T-cell (primary cell): ENCODE measurements at regions not wholly inside any gene's neighbourhood (a gene's known extent, or its start where the extent isn't known, plus 50 kb on each side); places are given as distances from the start of the nearest gene placed in this dataset.
A peak's percentile ranks its signal among the peaks of the same experiment; 100 is the strongest.

Experiments used
- ATAC-seq, 4 experiments: fragments of 200-7000 bp in 3 of 4; fragments of 150-1000 bp in 1 of 4; cut with Tn5 transposase; replicated peaks in 1 of 4; 1 replicate in 3 of 4; 2 replicates in 1 of 4; pipeline ENCODE4 v1.10.0; 2021; ENCODE audit warnings: moderate library complexity in 3 of 4, mild to moderate bottlenecking in 2 of 4, moderate number of reproducible peaks in 1 of 4
- CTCF ChIA-PET, 2 donors: fragments of 300-600 bp; sonication (Branson Sonifier 250); formaldehyde crosslinking; loops; one replicate each; lab custom pipeline; 2022; ENCODE audit warnings: antibody characterized with exemption in 2 of 2; lab: Charles Lee
- POLR2A ChIA-PET, 2 donors: fragments of 300-600 bp; sonication (Branson Sonifier 250); formaldehyde crosslinking; loops; one replicate each; lab custom pipeline; 2022; ENCODE audit warnings: antibody characterized with exemption in 2 of 2; lab: Charles Lee
- DNase-seq, 35 experiments: peaks; one replicate each; pipeline versions ENCODE4 v3.0.0 to v3.0.0-alpha.2; 2013 to 2023
- H3K27ac ChIP-seq: one replicate; pipeline ENCODE4 v1.5.1; 2013; ENCODE audit warnings: low read length
- H3K27me3 ChIP-seq, 2 experiments: replicated peaks in 1 of 2; 1 replicate in 1 of 2; 2 replicates in 1 of 2; pipeline versions ENCODE4 v1.6.1 to v1.7.0; 2013; ENCODE audit warnings: low read length in 1 of 2, mixed read lengths in 1 of 2; ENCODE audit not compliant: control insufficient read depth in 2 of 2, insufficient read depth in 2 of 2; ENCODE audit errors: extremely low read depth in 1 of 2
- H3K36me3 ChIP-seq, 2 donors: 1 replicate in 1 of 2; 2 replicates in 1 of 2; pipeline versions ENCODE4 v1.6.1 to v1.7.0; 2013; ENCODE audit warnings: low read length in 1 of 2; ENCODE audit not compliant: control insufficient read depth in 2 of 2, insufficient read depth in 1 of 2; ENCODE audit errors: extremely low read depth in 1 of 2
- H3K4me1 ChIP-seq, 2 experiments: 1 replicate in 1 of 2; 2 replicates in 1 of 2; pipeline versions ENCODE4 v1.6.1 to v1.7.0; 2013; ENCODE audit warnings: low read length in 2 of 2, mixed read lengths in 1 of 2; ENCODE audit not compliant: insufficient read depth in 2 of 2, control insufficient read depth in 1 of 2; ENCODE audit errors: extremely low read depth in 1 of 2
- H3K4me3 ChIP-seq, 2 donors: 1 replicate in 1 of 2; 2 replicates in 1 of 2; pipeline versions ENCODE4 v1.5.1 to v1.7.0; 2013; ENCODE audit warnings: mild to moderate bottlenecking in 2 of 2, low read length in 1 of 2, moderate library complexity in 1 of 2; ENCODE audit not compliant: control insufficient read depth in 1 of 2; ENCODE audit errors: extremely low read depth in 1 of 2
- H3K9me3 ChIP-seq: 2 replicates; pipeline ENCODE4 v1.7.0; 2013
- H3K27ac Mint-ChIP-seq, 2 donors: one replicate each; pipeline ENCODE4 v1.8.0; 2020 to 2021; ENCODE audit warnings: mild to moderate bottlenecking in 2 of 2, mixed read lengths in 2 of 2
- H3K27me3 Mint-ChIP-seq, 2 donors: one replicate each; pipeline ENCODE4 v1.8.0; 2021 to 2022; ENCODE audit warnings: mixed read lengths in 2 of 2
- H3K36me3 Mint-ChIP-seq: one replicate; pipeline ENCODE4 v1.8.0; 2021; ENCODE audit warnings: mixed read lengths
- H3K4me1 Mint-ChIP-seq, 3 donors: one replicate each; pipeline ENCODE4 v1.8.0; 2020 to 2022; ENCODE audit warnings: mixed read lengths in 3 of 3, mild to moderate bottlenecking in 1 of 3
- H3K4me3 Mint-ChIP-seq, 3 donors: one replicate each; pipeline ENCODE4 v1.8.0; 2020 to 2022; ENCODE audit warnings: mild to moderate bottlenecking in 3 of 3, mixed read lengths in 3 of 3, moderate library complexity in 3 of 3
- H3K9me3 Mint-ChIP-seq, 3 donors: one replicate each; pipeline ENCODE4 v1.8.0; 2020 to 2022; ENCODE audit warnings: mixed read lengths in 3 of 3
- WGBS: methylation state at CpG from one replicate; pipeline ENCODE4 v1.1.5; 2013; ENCODE audit warnings: missing lambda C conversion rate; ENCODE audit not compliant: insufficient coverage; 5-methylcytosine and 5-hydroxymethylcytosine counted together

DNA sequence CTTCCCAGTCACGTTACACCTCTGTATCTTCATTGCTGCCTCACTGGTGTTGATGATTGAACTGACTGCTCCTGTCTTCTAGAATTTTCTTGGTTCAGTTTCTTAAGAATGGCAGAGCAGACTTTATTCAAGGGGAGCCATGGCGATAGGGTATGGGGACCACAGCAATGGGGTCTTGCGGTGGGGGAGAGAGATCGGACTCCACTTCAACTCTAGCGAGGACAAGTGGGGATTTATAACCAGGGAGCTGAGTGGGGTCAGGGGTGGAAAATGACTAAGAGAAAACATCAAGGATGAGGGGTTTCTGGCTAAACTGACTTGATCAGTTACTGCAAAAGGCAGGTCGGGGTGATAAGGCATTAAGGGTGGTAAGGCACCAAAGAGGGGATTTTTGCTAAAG is 156.4 kb downstream of the CD83 start:
- no peaks in the 10 kb centered on the region for H3K36me3 ChIP-seq
- H3K9me3 Mint-ChIP-seq = peaks cover 0 to 5% (median 0%) of the 10 kb centered on the region in 3 donors
- H3K4me1 ChIP-seq = peaks cover 60 to 62% of the 10 kb centered on the region in 2 experiments
- H3K4me3 ChIP-seq = no peak overlapping the region
- no peaks in the 10 kb centered on the region for H3K36me3 Mint-ChIP-seq
- CTCF ChIA-PET = no interaction called here
- POLR2A ChIA-PET = no interaction called here
- H3K27me3 Mint-ChIP-seq = no peaks in the 10 kb centered on the region
- no peak for ATAC-seq
- no peaks in the 10 kb centered on the region for H3K9me3 ChIP-seq
- no peak overlapping the region for H3K27ac Mint-ChIP-seq
- peaks cover 70 to 72% (median 71%) of the 10 kb centered on the region in 3 donors for H3K4me1 Mint-ChIP-seq
- H3K27me3 ChIP-seq = no peaks in the 10 kb centered on the region
- H3K4me3 Mint-ChIP-seq = peak overlapping the region in 1 of 3 donors; percentile 73
- no peak for DNase-seq
- WGBS = 92% methylated on average over 6 of the region's 6 CpGs
- no peak overlapping the region for H3K27ac ChIP-seq

DNA sequence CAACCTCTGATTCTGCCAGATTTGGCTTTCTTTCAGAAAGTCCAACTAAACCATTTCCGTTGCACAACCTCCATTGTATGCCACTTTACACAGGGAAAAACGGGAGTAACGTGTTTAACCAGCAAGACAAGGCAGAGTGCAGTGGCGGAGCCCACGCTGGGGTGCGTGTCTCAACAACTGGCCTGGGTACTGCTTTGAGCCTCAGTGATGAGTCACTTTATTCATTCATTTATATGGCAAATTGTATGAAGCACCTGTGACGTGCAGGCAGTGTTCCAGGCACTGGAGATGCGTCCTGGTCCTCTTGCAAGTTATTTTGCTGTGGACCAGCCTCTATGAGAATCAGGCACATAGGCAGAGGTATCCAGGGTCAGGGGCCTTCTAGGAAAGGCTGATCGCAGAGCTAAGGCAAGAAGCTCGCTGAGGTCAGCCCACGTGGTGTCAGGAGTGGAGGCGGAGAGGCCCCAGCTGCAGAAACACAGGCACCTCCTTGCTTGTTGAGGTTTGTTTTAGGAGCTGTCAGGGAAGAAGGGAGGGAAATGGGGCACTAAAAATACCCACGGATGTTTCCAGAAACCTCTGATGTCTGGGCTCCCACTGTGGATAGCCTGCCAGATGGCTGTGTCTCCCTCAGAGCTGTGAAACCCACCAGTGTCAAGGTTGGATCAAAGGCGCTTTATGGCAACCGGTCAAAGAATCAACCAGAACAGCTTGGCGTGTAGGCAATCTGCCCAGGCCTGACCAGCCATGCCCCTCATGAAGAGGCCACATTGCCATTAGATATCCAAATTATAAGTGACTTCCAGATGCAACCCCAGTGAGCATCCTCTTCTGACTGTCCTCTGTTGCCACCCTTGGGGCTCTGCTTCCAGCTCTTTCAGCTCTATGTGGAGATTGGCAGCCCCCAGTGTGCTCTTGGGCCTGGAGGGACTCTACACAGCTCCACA is 157.2 kb downstream of the CD83 start:
- ATAC-seq = no peak
- H3K9me3 Mint-ChIP-seq = peaks cover 0 to 5% (median 0%) of the 10 kb centered on the region in 3 donors
- ChIA-PET CTCF (no interaction called here), POLR2A (no interaction called here)
- Histone ChIP-seq H3K27me3 (no peaks in the 10 kb centered on the region), H3K36me3 (no peaks in the 10 kb centered on the region), H3K4me1 (peaks cover 54 to 55% of the 10 kb centered on the region in 2 experiments), H3K9me3 (no peaks in the 10 kb centered on the region), H3K4me3 (no peak overlapping the region), H3K27ac (no peak overlapping the region)
- H3K36me3 Mint-ChIP-seq = no peaks in the 10 kb centered on the region
- H3K4me3 Mint-ChIP-seq = peak overlapping the region in 1 of 3 donors; percentile 73
- peaks cover 65 to 70% (median 68%) of the 10 kb centered on the region in 3 donors for H3K4me1 Mint-ChIP-seq
- H3K27me3 Mint-ChIP-seq = no peaks in the 10 kb centered on the region
- no peak for DNase-seq
- peak overlapping the region in 1 of 2 donors; percentile 88 for H3K27ac Mint-ChIP-seq
- 84% methylated on average over 15 of the region's 16 CpGs for WGBS

DNA sequence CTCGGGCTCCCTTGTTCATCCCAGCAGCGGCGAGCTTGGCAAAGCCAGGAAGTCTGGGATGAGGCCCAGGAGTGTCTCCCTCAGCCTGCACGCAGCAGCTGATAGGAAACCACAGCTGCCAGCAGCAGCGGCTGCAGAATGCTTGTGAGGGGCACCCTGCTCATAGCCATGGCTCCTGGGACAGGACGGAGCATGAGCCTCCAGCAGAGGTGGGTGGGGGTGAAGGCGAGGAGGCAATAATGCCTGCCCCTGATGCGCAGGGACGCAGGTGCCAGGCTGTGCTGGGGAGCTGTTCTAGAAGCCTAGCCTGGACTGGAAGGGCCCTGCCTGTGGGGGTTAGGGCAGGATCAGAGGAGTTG is 157.9 kb downstream of the CD83 start:
- CTCF ChIA-PET = no interaction called here
- peaks cover 61 to 68% (median 65%) of the 10 kb centered on the region in 3 donors for H3K4me1 Mint-ChIP-seq
- Histone ChIP-seq H3K4me1 (peaks cover 49 to 52% of the 10 kb centered on the region in 2 experiments), H3K9me3 (no peaks in the 10 kb centered on the region), H3K27ac (no peak overlapping the region), H3K36me3 (no peaks in the 10 kb centered on the region), H3K27me3 (no peaks in the 10 kb centered on the region), H3K4me3 (no peak overlapping the region)
- POLR2A ChIA-PET = no interaction called here
- H3K27me3 Mint-ChIP-seq = no peaks in the 10 kb centered on the region
- ATAC-seq (no peak), DNase-seq (no peak)
- H3K27ac Mint-ChIP-seq = peak overlapping the region; percentile 88 to 96
- peak overlapping the region in 1 of 3 donors; percentile 73 for H3K4me3 Mint-ChIP-seq
- 46% methylated on average over 7 of the region's 9 CpGs for WGBS
- peaks cover 0 to 11% (median 3%) of the 10 kb centered on the region in 3 donors for H3K9me3 Mint-ChIP-seq
- H3K36me3 Mint-ChIP-seq = no peaks in the 10 kb centered on the region

DNA sequence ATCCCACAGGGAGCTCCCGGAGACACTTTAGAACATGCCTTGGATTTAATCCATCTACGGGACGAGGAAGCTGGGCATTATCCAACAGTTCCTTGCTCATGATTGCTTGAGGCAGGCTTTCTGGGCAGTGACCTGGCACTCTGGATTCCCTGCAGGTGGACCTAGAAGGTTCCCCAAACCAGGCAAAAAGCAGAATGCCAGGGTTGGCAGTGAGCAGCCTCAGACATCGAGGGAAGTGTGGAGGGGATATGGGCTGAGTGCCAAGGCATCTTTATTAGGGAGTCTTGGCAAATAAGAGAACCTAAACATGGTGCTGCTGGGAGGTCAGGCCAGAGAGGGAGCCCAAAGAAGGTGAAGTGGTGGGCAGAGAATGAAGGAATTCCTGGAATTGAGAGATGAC is 158.5 kb downstream of the CD83 start:
- ATAC-seq (no peak), DNase-seq (no peak)
- no peak overlapping the region for H3K4me3 ChIP-seq
- H3K27me3 ChIP-seq = no peaks in the 10 kb centered on the region
- H3K36me3 Mint-ChIP-seq = no peaks in the 10 kb centered on the region
- no peaks in the 10 kb centered on the region for H3K9me3 ChIP-seq
- peak overlapping the region; percentile 50 for H3K27ac ChIP-seq
- CTCF ChIA-PET = no interaction called here
- H3K27me3 Mint-ChIP-seq = no peaks in the 10 kb centered on the region
- H3K4me1 Mint-ChIP-seq = peaks cover 55 to 62% (median 60%) of the 10 kb centered on the region in 3 donors
- H3K27ac Mint-ChIP-seq = peak overlapping the region; percentile 88 to 96
- WGBS = 98% methylated on average over 4 of the region's 4 CpGs
- H3K9me3 Mint-ChIP-seq = peaks cover 0 to 11% (median 3%) of the 10 kb centered on the region in 3 donors
- peak overlapping the region in 1 of 3 donors; percentile 73 for H3K4me3 Mint-ChIP-seq
- H3K4me1 ChIP-seq = peaks cover 43 to 46% of the 10 kb centered on the region in 2 experiments
- POLR2A ChIA-PET = no interaction called here
- no peaks in the 10 kb centered on the region for H3K36me3 ChIP-seq

DNA sequence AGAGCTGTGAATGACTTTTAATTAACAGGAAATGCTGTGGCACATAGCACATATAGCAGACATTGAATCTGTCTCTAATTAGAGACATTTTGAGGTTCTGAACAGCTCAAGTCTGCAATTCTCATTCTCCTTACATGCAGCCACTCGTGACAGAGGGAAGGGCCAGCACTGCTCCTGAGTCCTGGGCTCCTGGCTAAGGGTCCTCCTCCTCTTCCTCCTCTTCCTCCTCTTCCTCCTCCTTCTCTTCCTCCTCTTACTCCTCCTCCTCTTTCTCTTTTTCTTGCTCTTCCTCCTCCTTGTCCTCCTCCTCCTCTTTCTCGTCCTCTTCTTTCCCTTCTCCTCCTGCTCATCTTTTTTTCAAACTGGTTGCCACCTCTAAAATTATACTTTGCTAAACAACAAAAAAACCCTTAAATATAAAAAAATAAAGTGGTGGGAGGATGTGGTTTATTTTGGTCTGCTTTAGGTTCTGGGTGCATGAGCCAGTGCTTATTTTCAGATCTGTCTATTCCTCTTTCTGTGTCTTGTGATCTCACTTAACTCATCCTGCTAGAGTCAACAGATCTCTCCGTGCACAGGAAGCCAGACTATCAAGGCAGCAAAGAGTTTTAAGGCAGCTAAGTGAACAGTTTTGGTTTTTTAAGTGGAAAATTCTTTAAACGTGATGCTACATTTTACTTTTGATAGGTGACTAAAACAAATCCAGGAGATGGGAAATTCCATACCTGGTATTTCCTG is 159.3 kb downstream of the CD83 start:
- CTCF ChIA-PET = interaction anchor here in 1 of 2 donors (1.0 kb wide), 1 partner anchor 9 kb away, joined by 3 read pairs; no protein-coding TSS in a partner anchor
- no peaks in the 10 kb centered on the region for H3K36me3 ChIP-seq
- peak overlapping the region; percentile 65 for H3K27ac ChIP-seq
- POLR2A ChIA-PET = interaction anchor here in 1 of 2 donors (0.7 kb wide), 1 partner anchor 8 kb away, joined by 3 read pairs; no protein-coding TSS in a partner anchor
- peaks cover 38 to 41% of the 10 kb centered on the region in 2 experiments for H3K4me1 ChIP-seq
- WGBS = 0% methylated on average over 1 of the region's 4 CpGs
- H3K27ac Mint-ChIP-seq = peak overlapping the region; percentile 88 to 96
- H3K4me1 Mint-ChIP-seq = peaks cover 49 to 61% (median 54%) of the 10 kb centered on the region in 3 donors
- peak in 30 of 35 experiments; percentile 14 to 77 (median 36) for DNase-seq
- peak overlapping the region in 1 of 2 donors; percentile 35 for H3K4me3 ChIP-seq
- H3K9me3 Mint-ChIP-seq = peaks cover 0 to 11% (median 3%) of the 10 kb centered on the region in 3 donors
- no peaks in the 10 kb centered on the region for H3K9me3 ChIP-seq
- no peaks in the 10 kb centered on the region for H3K27me3 Mint-ChIP-seq
- peak; percentile 97 to 100 (median 98) for ATAC-seq
- H3K4me3 Mint-ChIP-seq = peak overlapping the region; percentile 52 to 73 (median 64)
- no peaks in the 10 kb centered on the region for H3K36me3 Mint-ChIP-seq
- H3K27me3 ChIP-seq = no peaks in the 10 kb centered on the region

DNA sequence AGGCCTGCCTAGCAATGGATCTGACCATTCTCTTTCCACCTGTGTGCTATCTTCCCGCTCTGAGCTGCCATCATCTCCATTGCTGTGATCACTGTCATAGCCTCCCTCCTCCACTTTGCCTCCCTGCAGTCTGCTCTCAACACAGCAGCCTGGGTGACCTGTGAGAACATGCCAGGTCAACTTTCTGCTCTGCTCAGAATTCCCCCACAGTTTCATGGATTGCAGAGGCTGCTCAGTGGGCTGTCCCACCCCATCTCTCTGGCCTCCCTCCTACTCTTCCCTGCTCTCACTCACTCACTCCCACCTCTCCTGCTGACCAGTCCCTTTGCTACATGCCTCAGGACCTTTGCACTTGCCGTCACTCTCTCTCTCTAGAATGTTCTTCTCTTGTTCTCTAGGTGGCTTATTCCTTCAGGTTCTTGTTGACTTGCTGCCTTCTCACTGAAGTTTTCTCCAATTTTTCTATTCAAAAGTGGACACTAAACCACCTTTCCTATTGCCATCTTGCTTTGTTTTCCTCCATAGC is 159.9 kb downstream of the CD83 start:
- DNase-seq = no peak
- no peaks in the 10 kb centered on the region for H3K27me3 ChIP-seq
- H3K9me3 ChIP-seq = no peaks in the 10 kb centered on the region
- CTCF ChIA-PET = interaction anchor here in 1 of 2 donors (1.0 kb wide), 1 partner anchor 10 kb away, joined by 3 read pairs; no protein-coding TSS in a partner anchor
- ATAC-seq = peak; percentile 35 to 51 (median 44)
- Mint-ChIP-seq H3K4me3 (peak overlapping the region; percentile 37 to 73 (median 64)), H3K4me1 (peaks cover 49 to 61% (median 50%) of the 10 kb centered on the region in 3 donors), H3K27me3 (no peaks in the 10 kb centered on the region), H3K27ac (peak overlapping the region; percentile 88 to 96), H3K9me3 (peaks cover 0 to 6% (median 3%) of the 10 kb centered on the region in 3 donors), H3K36me3 (no peaks in the 10 kb centered on the region)
- 73% methylated on average over 2 of the region's 2 CpGs for WGBS
- POLR2A ChIA-PET = interaction anchor here in 1 of 2 donors (0.7 kb wide), 1 partner anchor 8 kb away, joined by 3 read pairs; no protein-coding TSS in a partner anchor
- peak overlapping the region; percentile 65 for H3K27ac ChIP-seq
- peak overlapping the region in 1 of 2 donors; percentile 35 for H3K4me3 ChIP-seq
- H3K4me1 ChIP-seq = peaks cover 38 to 41% of the 10 kb centered on the region in 2 experiments
- no peaks in the 10 kb centered on the region for H3K36me3 ChIP-seq
